ENCODE measurements at regions not wholly inside any gene's neighbourhood (a gene's known extent, or its start where the extent isn't known, plus 50 kb on each side); places are given as distances from the start of the nearest gene placed in this dataset.
"Not testable (repeated sequence)": the region's sequence is repeated elsewhere in the genome, so short reads cannot be mapped to it uniquely, and the experiment has no call there.

DNA sequence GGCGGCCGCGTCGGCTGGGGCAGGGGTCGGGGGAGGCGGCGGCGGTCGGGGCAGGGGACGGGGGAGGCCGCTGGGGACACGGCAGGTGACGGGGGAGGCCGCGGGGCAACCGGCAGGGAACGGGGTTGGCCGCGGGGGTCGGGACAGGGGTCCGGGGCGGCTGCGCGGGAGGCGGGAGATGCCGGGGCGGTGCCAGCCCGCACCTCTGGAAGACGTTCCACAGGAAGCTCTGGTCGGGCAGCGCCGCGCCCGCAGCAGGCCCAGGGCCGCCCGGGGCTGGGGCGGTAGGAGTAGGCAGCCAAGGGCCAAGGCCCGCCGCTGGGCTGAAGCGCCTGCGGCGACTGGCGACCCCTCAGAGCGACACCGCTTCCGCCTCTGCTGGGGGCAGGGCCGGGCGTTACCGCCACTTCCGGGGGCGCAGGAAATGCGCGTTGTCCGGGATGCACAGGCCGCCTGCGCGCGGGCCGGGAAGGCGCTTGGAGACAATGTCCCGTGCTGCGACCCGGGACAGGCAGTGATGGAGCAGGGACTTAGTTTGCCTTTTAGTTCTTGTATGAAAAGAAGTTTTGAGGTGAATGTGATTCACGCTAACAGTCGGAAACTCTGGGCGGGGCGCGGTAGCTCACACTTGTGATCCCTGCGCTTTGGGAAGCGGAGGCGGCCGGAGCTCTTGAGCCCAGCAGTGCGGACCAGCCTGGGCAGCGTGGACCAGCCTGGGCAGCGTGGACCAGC is 110.0 kb upstream of the LPCAT1 start:
- peak; percentile 57 to 82 (median 64) for DNase-seq

DNA sequence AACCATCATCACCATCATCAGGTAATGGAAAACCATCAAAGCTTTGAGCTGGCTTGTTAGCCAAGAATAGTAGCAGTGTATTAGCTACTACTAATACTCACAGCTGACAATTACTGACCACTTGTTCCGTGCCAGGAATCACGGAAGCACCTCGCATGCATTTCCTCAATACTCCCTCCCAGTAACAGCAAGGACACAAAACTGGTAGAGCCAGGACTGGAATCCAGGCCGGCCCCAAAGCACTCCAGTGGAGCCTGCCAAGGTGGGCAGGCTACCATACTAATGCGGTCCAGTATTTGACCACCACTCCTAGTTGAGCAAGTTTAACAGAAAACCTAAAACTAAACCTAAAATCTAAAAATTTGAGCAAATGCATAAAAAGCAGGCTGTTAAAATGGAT is 107.2 kb upstream of the LPCAT1 start:
- not testable (repeated sequence) for DNase-seq

DNA sequence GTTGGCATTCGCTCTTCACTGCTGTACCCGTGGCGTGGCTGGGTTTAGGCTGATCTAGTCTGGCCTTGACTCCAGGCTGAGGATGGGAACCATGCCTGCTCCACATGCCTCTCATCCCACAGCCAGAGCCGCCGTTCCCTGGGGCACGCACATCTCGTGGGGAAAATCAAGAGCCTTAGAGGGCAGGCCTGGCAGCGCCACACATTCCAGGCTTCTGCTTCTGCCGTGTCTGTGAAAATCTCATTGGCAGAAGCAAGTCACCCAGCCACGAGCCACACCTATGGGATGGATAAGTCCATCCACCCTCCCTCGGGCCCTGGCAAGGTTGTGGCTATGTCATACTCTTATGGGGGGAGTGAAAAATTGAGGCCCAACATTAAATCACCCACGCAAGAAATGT is 102.6 kb upstream of the LPCAT1 start:
- not testable (repeated sequence) for DNase-seq

DNA sequence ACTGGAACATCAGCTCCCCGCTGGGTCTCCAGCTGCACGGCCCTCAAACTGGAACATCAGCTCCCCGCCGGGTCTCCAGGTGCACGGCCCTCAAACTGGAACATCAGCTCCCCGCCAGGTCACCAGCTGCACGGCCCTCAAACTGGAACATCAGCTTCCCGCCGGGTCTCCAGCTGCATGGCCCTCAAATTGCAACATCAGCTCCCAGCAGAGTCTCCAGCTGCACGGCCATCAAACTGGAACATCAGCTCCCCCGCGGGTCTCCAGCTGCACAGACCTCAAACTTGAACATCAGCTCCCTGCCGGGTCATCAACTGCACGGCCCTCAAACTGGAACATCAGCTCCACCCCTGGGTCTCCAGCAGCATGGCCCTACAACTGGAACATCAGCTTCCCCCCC is 95.8 kb upstream of the LPCAT1 start:
- DNase-seq, result not testable (repeated sequence)

DNA sequence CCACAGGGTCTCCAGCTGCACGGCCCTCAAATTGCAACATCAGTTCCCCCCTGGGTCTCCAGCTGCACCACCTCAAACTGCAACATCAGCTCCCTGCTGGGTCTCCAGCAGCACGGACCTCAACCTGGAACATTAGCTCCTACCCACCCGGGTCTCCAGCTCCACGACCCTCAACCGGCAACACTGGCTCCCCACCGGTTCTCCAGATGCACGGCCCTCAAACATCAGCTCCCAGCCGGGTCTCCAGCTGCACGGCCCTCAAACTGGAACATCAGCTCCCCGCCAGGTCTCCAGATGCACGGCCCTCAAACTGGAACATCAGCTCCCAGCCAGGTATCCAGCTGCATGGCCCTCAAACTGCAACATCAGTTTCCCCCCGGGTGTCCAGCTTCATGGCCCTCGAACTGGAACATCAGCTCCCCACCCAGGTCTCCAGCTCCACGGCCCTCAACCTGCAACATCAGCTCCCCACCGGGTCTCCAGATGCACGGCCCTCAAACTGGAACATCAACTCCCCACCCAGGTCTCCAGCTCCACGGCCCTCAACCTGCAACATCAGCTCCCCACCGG is 94.6 kb upstream of the LPCAT1 start:
- not testable (repeated sequence) for DNase-seq

DNA sequence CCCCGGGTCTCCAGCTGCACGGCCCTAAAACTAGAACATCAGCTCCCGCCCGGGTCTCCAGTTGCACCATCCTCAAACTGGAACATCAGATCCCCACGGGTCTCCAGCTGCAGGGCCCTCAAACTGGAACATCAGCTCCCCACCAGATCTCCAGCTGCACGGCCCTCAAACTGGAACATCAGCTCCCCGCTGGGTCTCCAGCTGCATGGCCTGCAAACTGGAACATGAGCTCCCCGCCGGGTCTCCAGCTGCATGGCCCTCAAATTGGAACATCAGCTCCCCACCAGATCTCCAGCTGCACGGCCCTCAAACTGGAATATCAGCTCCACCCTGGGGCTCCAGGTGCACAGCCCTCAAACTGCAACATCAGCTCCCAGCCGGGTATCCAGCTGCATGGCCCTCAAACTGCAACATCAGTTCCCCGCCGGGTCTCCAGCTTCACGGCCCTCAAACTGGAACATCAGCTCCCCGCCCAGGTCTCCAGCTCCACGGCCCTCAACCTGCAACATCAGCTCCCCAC is 93.5 kb upstream of the LPCAT1 start:
- not testable (repeated sequence) for DNase-seq

DNA sequence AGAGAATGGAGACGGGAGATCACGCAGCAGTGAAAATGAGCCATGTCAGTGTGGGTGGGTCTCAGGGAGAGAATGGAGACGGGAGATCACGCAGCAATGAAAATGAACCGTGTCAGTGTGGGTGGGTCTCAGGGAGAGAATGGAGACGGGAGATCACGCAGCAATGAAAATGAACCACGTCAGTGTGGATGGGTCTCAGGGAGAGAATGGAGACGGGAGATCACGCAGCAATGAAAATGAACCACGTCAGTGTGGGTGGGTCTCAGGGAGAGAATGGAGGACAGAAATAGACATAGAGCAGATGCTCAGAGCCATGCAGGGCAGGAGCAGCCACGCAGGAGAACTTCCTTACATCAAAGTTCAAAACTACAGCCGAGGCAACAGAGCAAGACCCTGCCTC is 89.8 kb upstream of the LPCAT1 start:
- not testable (repeated sequence) for DNase-seq

DNA sequence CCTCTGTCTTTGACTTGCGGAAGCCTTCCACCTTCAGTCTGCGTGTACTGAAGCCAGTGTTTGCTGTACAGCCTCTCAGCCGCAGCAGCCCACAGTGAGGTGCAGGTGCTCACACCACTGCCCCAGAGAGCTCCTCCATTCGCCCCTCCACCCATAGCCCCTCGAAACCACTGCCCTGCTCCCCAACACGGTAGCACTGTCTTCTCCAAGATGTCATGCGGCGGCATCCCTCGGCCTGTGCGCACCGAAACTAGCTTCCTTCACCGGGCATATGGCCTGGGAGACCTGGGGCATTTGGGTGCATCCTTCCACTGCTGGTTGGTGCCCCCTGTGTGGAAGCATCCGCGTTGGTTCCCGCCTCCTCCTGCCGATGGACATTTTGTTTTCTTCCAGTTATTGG is 86.8 kb upstream of the LPCAT1 start:
- DNase-seq, result not testable (repeated sequence)

DNA sequence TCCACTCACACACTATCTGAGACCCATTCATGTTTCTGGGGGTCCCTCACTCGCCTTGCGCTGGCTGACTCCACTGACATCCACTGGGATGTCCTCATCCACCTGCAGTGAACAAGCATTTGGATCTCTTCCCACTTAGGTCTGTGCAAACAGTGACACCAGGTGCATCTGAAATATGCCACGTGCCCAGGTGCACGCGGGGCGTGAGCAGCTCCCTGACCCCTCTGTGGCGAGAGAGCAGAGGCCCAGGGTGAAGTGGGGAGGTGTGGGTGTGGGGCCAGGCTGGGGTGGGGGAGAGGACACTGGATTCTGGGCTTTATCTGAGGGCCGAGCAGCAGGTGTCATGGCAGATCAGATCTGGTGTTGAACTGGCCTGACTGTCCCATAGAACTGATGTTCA is 85.4 kb upstream of the LPCAT1 start:
- not testable (repeated sequence) for DNase-seq

DNA sequence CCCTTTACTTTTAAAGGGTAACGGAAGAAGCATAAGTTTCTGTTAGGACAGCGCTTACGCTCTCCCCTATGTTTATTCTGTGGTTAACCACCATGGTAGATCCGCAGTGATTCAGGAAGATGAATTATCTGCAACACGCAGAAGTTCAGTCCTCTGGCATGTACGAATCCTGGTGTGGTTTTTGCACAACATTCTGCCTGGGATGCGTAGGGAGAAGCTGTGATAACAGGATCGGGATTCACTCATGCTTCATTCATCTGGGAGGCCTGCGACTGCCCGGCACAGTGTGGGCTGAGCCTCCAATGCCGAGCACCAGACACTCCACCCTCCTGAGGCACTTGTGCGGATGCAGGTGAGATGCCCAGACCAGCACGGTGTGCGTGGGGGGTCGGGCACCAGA is 84.6 kb upstream of the LPCAT1 start:
- DNase-seq, result peak; percentile 18 to 51 (median 40)

DNA sequence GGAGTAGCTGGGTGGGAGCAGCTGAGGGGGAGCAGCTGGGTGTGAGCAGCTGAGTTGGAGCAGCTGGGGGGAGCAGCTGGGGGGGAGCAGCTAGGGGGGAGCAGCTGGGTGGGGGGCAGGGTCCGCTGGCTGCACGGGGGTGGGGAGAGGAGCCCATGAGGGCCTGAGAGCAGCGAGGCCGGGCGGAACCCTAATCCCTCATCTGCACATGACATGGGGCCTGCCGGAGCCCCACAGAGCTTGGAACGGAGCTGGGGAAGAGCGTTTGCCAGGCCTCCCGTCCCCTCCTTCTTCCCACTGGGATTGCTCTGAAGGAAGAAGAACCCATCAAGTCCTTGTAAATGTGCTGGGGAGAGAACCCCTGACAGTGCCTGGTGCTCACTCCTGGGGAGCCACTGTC is 83.2 kb upstream of the LPCAT1 start:
- DNase-seq, result not testable (repeated sequence)

DNA sequence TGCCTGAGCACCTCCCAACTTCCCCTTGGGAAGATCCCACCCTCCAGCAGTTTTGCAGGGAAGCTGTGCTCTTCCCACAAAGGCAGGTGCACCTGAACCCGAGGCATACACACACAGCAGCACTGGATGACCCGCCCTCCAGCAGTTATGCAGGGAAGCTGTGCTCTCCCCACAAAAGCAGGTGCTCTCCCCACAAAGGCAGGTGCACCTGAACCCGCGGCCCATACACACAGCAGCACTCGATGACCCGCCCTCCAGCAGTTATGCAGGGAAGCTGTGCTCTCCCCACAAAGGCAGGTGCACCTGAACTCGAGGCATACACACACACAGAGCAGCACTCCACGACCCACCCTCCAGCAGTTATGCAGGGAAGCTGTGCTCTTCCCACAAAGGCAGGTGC is 80.2 kb upstream of the LPCAT1 start:
- DNase-seq, result not testable (repeated sequence)

DNA sequence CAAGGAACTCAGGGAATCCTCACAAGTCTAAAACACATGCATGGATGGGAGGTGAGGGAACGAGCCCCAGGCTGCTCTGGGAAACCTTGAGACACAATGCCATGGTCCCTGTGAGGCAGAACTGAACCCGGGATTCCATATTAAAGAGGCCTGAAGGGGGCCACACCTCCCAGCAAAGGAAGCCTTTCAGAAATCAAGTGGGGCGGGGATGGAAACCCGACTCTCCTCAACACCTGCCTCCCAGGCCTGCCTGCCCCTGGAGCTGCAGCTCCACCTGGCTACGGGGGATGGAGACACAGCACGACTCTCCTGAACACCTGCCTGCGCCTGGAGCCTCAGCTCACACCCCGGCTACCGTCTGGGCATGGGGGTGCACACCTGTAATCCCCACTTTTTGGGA is 77.8 kb upstream of the LPCAT1 start:
- not testable (repeated sequence) for DNase-seq

DNA sequence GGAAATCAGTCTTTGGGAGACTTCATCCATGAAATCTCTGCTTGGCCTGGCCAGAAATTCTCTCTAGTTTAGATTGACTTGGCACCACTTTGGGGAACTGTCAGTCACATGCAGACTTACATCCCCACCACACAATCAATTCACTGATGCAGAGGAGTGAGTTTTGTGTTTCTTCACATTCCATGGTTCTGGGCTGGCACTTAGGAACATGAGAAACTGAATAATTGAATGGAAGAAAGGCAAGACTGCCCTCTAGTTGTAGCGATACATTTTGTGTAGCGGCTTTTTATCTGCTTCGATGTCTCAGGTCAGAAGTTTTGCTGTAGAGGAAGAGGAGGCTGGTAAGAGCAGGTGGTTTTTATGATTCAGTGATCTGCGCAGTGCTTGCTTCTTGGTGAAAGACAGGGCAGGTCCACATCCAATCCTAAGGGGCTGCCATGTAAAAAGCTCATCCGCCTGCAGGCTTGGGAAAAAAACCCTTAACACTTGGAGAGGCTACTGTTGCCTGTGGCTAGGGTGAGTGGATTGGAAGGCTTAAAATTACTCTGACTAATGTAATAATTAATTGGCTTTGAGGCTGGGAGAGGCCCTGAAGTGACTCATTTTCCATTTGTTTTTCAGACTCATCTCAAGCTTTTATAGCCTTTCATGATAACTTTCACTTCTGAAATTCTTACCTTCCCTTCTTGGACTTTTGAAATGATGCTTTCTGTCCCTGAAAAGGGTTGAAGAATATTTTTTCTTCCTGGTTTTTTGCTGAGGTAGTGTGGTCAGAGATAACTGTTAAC is 75.4 kb upstream of the LPCAT1 start:
- peak; percentile 36 to 61 (median 61) for DNase-seq

DNA sequence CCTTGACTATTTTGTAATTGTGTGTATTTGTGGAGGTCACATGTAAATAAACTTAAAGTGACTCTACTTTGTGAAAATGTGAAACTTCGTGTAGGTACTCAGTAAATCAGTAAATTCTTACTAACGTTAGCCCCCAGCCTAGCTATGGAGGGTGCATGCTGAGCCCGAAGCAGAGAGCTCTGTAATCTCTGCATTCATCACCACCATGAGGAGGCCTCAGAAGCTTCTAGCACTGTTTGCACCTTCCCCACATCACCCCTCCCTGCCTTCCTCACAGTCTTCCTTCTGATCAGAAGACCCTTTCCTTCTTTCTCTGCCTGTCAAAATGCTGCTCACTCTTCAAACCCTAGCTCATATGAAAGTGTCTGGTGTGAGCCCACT is 73.3 kb upstream of the LPCAT1 start:
- DNase-seq, result not testable (repeated sequence)

DNA sequence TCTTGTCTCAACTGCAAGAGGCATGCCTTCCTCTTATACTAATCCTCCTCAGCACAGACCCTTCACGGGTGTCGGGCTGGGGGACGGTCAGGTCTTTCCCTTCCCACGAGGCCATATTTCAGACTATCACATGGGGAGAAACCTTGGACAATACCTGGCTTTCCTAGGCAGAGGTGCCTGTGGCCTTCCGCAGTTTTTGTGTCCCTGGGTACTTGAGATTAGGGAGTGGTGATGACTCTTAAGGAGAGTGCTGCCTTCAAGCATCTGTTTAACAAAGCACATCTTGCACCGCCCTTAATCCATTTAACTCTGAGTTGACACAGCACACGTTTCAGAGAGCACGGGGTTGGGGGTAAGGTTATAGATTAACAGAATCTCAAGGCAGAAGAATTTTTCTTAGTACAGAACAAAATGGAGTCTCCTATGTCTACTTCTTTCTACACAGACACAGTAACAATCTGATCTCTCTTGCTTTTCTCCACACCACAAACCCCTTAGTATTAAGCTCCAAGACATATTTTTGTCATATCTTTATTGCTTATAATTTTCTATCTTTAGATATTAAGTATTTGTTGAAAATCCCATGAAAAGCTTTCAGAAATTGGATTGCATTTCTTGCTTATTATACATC is 72.8 kb upstream of the LPCAT1 start:
- not testable (repeated sequence) for DNase-seq

DNA sequence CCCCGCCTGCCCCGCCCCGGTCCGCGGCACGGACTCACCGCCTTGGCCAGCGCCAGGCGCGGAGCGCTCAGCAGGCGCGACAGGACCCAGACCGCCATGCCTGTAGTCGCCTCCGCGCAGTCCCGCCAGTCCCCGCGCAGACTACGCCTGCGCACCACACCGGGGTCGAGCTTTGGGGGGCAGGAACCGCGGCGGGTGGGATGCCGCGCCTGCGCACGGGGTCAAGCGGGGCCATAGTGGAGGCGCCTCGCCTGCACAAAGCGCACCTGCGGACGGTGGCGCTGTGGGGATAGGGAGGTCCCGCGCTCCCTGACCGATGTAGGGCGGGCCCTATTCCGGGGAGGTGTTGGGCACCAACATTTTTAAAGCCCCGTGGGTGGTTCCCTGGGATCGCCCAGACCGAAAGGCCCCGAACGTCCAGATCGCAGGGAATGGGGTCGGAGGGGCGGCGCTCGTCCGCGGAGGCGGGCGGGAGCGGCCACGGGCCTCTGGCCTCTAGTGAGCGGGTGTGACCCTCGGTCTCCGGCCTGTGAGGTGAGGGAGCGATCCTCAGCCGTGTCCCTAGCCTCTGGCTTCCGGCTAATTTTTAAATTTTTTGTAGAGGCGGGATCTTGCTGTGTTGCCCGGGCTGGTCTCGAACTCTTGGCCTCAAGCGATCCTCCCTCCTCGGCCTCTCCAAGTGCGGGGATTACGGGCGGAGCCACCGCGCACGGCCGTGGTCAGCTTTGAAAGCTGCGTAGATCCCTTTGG is 70.8 kb upstream of the LPCAT1 start:
- peak; percentile 21 to 54 (median 45) for DNase-seq

DNA sequence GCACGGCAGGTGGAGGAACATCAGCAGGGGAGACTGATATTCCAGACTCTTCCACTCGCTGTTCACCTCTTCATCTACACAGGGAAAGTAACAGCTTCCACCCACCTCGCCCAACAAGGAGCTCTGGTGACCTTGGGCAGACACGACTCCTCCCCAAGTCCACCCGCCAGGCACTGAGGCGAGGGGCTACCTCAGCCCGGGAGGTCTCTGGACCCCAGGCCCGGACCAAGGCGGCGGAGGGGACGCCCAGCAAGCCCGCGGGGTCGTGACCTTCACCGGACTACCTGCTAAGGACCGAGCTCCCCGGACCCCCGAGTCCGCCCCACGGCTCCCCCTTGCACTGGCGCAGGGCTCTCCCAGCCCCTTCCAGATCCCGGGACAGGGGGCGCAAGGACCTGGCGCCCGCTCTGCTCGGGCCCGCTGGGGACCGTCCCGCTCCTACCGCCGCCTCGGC is 70.2 kb upstream of the LPCAT1 start:
- DNase-seq, result no peak

DNA sequence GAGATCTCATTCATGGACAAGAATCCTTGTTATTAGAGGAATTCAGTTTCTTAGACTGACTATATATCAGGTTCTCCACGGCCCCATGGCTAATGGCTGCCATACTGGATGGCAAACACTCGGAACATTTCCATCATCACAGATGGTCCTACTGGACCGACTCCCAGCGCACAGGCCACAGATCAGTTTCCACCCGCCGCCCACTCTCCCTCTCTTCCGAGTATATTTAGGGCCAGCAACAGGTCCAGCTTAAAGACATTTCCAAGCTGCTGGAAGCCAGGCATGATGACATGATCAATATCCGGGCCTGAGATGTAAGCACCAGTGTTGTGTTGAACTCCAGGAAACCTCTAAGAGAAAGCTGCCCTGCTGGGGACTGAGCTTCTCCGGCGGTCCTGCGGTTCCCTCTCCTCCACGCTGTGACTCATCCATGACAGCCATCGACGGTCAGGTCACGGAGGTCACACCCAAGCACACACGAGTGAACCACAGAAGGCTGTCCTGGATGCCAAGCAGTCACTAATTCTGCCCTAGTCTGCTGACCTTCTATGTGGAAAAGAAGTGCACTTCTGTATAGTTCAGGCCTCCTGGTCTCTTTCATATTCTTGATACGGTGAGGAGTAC is 64.4 kb upstream of the LPCAT1 start:
- not testable (repeated sequence) for DNase-seq

DNA sequence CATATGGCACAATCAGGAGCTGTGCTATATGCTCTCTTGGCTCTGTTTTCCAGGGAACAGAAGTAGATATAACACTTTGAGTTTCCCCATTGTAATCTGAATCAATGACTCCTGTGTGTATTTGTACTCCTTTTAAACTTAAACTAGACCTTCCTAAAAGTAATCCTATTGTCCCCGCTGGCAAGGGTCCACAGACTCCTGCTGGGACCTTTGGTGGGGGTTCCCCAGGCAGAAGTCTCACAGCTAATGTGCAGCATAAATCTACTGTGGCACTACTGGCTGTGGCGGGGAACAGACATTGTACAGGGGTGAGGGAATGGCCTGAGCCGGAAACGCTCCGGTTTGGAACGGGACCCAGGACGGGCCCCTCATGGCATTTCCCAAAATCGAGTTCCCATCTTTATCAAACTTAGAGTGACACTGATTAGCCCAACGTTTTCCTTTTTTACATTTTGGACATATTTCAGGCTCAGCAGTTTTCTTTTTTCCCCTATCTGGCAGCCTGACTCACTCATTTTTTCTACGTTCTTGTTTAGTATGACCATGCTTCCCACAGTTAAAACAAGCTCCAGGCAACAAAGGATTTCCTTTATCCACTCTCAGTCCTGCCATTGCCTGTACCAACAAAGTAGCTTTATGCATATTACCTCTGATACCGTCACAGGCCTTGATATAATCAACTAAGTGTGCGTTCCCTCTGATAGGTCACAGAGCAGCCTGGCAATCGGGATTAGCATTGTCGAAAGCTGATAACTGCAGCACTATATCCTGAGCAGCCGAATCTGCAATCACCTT is 59.5 kb upstream of the LPCAT1 start:
- DNase-seq, result peak in 1 of 3 donors; percentile 18

DNA sequence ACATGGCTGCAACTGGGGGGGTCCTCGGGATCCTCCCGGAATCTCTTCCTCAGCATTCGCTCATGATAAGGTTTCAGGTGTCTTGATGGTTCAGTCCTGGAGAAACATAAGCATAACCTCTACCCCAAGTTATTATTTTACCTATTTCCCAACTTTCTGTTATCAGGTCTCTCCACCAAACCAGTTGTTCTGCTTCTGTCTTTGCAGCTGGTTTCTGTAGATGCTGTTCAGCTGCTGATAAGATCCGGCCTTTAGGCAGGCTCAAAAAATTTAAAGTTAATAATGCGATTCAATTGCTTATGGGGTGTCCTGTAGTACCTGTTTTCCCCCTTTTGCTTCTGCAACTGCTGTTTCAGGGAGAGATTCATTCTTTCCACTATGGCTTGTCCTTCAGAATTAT is 55.6 kb upstream of the LPCAT1 start:
- DNase-seq, result not testable (repeated sequence)
